ENCODE measurements at regions not wholly inside any gene's neighbourhood (a gene's known extent, or its start where the extent isn't known, plus 50 kb on each side); places are given as distances from the start of the nearest gene placed in this dataset.

- TF ChIP-seq EZH2 (IDR thresholded peaks at IDR 0.05; ENCODE audit: insufficient read depth, poor library complexity, severe bottlenecking) (no peak), EZH2phosphoT487 (IDR thresholded peaks at IDR 0.05; ENCODE audit: insufficient read depth, low read depth) (no peak)
Observed at GRCh38 chr10:33565231-33565630, 230.8 kb upstream of the NRP1 start.
